Omental fat pad (tissue), 3 donors: ENCODE measurements at regions not wholly inside any gene's neighbourhood (a gene's known extent, or its start where the extent isn't known, plus 50 kb on each side); places are given as distances from the start of the nearest gene placed in this dataset.

Source experiments
- ATAC-seq: fragments of 150-250 bp; one replicate; pipeline ENCODE4 v1.9.1; 2016; ENCODE audit warnings: mild to moderate bottlenecking, moderate library complexity; ENCODE audit not compliant: low FRiP score
- DNase-seq: peaks from one replicate; pipeline ENCODE4 v3.0.0-alpha.2; 2019; ENCODE audit warnings: low spot score
- TF ChIP-seq, protein P1 (sequence below), 3 donors: fragments of 450-650 bp; IDR thresholded peaks; one replicate each; pipeline ENCODE4 v1.5.1; 2016 to 2017; ENCODE audit warnings: antibody characterized with exemption in 3 of 3, mild to moderate bottlenecking in 3 of 3, moderate library complexity in 2 of 3

DNA sequence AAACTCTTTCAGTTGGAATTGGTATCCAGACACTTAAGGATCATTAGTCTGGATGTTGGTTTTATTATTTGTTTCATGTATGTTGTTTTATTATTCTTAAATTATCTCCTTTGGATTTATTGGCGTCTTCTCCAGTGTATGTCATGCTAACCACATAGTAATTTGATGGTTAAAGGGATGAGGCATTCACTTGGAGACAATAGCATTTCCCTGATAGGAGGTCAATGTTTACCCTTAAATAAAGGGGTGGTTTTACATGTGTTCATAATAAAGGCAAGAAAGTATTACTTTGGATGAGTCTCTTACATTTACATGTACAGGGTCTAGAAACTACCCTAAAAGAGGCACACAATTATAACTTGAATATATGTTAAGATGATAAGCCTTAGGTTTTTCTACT lies 51.2 kb upstream of the RNF144B start:
- TF ChIP-seq, protein P1, sequence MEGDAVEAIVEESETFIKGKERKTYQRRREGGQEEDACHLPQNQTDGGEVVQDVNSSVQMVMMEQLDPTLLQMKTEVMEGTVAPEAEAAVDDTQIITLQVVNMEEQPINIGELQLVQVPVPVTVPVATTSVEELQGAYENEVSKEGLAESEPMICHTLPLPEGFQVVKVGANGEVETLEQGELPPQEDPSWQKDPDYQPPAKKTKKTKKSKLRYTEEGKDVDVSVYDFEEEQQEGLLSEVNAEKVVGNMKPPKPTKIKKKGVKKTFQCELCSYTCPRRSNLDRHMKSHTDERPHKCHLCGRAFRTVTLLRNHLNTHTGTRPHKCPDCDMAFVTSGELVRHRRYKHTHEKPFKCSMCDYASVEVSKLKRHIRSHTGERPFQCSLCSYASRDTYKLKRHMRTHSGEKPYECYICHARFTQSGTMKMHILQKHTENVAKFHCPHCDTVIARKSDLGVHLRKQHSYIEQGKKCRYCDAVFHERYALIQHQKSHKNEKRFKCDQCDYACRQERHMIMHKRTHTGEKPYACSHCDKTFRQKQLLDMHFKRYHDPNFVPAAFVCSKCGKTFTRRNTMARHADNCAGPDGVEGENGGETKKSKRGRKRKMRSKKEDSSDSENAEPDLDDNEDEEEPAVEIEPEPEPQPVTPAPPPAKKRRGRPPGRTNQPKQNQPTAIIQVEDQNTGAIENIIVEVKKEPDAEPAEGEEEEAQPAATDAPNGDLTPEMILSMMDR (IDR thresholded peaks at IDR 0.05) = no peak
- ATAC-seq = no peak
- no peak for DNase-seq

DNA sequence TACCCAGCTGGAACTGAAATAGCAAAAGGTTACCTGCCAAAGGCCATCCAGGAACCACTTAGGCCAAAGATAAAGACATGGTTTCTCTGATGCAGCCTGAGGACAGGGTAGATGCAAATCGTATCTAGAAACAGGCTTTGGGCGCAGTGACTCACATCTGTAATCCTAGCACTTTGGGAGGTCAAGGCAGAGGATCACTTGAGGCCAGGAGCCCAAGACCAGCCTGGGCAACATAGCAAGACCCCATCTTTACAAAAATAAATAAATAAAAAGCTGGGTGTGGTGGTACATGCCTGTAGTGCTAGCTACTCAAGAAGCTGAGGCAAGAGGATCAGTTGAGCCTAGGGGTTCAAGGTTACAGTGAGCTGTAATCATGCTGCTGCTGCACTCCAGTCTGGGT lies 52.9 kb upstream of the RNF144B start:
- DNase-seq = no peak
- no peak for ATAC-seq
- TF ChIP-seq, protein P1 (IDR thresholded peaks at IDR 0.05) = no peak

DNA sequence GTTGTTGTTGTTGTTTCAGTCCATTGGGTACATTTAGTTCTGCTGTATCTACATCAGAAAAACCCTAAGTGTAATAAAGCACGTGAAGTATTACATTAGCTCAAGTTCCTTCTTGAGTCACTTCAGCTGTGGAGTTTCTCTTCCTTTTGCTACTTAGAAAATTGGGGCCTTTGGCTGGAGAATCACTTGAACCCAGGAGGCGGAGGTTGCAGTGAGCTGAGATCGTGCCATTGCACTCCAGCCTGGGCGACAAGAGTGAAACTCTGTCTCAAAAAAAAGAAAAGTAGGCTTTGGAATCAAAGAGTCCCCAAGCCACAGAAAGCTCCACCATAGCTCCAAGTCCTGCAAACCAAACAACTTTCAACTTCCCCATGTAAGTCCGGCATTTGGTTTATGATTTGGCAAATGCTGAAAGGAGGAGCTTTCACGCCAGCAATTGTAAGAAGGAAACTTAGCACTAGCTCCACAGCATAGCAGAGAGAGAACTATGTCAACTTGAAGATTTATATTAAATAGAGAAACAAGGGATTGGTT lies 56.5 kb upstream of the RNF144B start:
- DNase-seq (no peak), ATAC-seq (no peak)
- TF ChIP-seq, protein P1 (IDR thresholded peaks at IDR 0.05) = no peak

DNA sequence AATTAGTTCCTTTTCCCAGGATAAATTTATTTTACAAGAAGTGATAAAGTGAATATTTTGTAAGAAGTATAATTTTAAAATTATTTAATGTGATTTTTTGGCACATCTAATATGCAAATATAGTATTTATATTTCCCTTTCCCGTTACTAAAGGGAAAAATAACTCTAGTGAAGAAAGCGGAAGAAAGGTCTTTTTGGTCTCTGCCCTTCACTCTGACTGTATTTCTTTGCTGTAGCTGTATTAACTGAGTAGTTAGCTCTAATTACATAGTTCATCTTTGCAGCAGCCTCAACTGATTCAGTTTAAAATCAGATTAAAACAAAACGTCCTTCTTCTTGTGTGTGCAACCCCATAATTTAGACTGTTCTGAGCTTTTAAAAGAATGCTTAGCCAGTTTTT lies 57.4 kb upstream of the RNF144B start:
- DNase-seq (no peak), ATAC-seq (no peak)
- TF ChIP-seq, protein P1 (IDR thresholded peaks at IDR 0.05) = no peak

DNA sequence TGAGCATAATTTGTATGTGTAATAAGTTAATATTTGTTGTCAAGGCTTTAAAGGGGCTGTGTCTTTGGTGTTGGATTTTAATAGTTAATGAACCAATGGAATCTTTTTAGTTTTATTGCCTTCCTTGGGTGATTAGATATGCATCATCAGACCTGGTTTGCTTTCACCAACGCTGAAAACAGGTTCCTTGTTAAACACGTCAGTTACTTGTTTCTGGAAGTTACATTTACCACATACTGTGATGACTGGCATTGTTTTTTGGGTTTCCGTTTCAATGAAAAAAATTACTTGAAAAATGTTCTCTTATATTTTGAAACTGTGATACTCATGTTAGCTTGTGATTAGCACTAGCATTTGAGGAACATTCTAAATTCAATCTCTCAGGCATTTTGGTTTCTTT lies 58.6 kb upstream of the RNF144B start:
- ATAC-seq (no peak), DNase-seq (no peak)
- TF ChIP-seq, protein P1 (IDR thresholded peaks at IDR 0.05) = no peak

DNA sequence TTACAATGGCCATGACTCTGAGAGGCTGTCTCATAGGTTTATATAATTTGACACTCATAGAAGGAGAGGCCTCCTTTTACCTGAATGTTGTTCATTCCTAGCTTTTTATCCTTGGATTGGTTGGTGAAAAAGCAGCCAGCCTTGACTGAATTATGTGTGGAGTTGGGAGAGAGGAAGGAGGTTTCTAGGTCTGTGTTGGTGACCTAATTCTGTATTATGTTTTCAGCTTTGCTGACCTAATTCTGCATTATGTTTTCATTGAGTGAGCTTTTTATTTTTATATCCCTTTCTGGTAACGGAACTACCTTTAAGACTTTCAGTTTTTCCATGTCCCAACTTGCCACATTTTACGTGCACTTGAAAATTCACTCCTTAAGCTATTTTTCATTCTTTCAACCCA lies 59.1 kb upstream of the RNF144B start:
- TF ChIP-seq, protein P1 (IDR thresholded peaks at IDR 0.05) = no peak
- no peak for DNase-seq
- ATAC-seq = no peak

DNA sequence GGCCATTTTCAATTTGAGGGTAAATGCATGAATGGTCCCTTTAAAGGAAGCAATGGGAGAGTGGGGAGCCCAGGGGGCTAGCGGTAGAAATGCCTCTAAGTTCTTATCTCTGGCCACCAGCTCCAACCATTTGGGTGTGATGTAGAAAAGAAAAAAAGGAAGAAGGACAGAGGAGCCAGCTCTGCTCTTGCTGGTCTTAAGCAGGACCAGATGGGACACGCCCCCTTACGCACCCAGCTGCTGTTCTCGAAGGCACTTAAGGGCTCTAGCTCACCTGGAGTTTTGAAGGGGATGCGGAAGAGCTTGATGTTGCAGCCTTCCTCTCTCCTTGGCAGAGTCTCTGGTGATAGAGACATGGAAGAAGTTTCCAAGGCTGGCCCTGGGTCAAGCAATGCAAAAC lies 59.5 kb upstream of the RNF144B start:
- DNase-seq (no peak), ATAC-seq (peak; percentile 41)
- TF ChIP-seq, protein P1 (IDR thresholded peaks at IDR 0.05) = no peak
